VCaP (cell line): ENCODE measurements at regions not wholly inside any gene's neighbourhood (a gene's known extent, or its start where the extent isn't known, plus 50 kb on each side); places are given as distances from the start of the nearest gene placed in this dataset.

ENCODE experiments used
- H3K27ac ChIP-seq: fragments of 450-650 bp; 2 replicates; pipeline ENCODE4 v1.5.1; 2017
- TF ChIP-seq, protein P1 (sequence below): fragments of 450-650 bp; conservative IDR thresholded peaks from 2 replicates; pipeline ENCODE4 v1.5.1; 2017; ENCODE audit warnings: mild to moderate bottlenecking, moderate library complexity

DNA sequence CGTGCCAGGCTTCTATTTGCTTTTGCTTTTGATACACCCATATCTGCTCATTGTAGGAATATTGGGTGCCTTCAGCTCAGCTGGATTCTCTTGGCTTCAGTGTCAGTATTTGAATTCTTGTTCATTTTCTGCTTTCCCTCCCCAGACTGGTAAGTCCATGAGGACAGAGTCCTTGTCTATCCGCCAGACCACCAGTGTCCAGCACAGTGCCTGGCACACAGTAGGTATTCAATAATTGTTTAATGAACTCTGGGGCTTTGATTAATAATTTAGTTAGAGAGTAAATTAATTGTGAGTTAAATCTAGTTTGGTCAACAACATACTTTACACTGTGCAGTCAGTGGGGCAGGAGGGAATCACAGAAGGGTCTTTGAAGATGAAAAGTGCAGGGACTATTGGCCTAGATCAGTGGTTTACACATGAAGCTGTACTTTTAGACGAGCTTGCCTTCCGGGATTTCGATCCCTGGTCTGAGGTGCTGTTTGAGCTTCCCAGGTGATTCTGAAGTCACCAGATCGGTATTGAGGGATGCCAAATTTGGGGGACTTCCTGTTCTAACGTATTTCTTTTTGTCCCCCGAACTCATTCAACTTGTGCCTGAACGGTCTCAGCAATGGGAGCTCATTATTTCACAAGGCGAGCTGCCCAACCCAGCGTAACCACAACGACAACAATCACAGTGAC, 119.1 kb upstream of the JUN start:
- peak overlapping the region; percentile 93 for H3K27ac ChIP-seq
- TF ChIP-seq, protein P1, sequence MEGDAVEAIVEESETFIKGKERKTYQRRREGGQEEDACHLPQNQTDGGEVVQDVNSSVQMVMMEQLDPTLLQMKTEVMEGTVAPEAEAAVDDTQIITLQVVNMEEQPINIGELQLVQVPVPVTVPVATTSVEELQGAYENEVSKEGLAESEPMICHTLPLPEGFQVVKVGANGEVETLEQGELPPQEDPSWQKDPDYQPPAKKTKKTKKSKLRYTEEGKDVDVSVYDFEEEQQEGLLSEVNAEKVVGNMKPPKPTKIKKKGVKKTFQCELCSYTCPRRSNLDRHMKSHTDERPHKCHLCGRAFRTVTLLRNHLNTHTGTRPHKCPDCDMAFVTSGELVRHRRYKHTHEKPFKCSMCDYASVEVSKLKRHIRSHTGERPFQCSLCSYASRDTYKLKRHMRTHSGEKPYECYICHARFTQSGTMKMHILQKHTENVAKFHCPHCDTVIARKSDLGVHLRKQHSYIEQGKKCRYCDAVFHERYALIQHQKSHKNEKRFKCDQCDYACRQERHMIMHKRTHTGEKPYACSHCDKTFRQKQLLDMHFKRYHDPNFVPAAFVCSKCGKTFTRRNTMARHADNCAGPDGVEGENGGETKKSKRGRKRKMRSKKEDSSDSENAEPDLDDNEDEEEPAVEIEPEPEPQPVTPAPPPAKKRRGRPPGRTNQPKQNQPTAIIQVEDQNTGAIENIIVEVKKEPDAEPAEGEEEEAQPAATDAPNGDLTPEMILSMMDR, result no peak

DNA sequence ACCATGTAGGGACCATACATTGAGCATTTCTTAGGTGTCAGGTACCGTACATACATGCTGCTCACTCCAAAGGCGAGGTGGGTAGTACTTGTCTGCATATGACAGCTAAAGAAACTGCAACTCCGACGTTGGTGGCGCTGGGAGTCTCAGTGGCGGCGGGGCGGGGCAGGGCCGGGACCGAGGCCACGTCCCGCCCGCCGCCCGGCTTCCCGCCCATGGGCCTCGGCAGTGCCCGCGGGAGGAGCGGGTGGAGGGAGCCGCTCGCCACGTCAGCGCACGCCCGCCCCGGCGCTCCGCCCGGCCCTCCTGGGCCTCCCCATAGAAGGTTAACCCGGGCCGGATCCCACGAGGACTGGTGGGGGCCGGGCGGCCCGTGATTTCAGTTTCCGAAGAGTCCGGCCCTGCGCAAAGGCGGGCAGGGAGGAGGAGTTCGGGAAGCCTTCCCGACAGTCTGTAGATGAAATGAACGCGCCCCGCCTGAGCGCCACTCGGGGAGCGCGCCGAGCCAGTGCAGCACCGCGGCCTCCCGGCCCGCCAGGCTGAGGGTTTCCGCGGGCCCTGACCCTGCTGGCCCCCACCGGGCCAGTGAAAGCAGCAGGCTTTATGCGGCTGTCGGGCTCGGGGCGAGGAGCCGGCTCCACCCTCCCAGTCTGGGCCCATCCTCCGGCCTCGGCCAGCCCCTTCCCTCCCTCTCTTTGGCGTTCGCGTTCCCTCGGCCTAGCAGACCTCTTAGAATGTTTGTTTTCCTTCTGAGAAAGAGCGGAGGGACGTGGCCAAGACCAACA, 119.9 kb upstream of the JUN start:
- peak overlapping the region; percentile 93 for H3K27ac ChIP-seq
- TF ChIP-seq, protein P1, result no peak

DNA sequence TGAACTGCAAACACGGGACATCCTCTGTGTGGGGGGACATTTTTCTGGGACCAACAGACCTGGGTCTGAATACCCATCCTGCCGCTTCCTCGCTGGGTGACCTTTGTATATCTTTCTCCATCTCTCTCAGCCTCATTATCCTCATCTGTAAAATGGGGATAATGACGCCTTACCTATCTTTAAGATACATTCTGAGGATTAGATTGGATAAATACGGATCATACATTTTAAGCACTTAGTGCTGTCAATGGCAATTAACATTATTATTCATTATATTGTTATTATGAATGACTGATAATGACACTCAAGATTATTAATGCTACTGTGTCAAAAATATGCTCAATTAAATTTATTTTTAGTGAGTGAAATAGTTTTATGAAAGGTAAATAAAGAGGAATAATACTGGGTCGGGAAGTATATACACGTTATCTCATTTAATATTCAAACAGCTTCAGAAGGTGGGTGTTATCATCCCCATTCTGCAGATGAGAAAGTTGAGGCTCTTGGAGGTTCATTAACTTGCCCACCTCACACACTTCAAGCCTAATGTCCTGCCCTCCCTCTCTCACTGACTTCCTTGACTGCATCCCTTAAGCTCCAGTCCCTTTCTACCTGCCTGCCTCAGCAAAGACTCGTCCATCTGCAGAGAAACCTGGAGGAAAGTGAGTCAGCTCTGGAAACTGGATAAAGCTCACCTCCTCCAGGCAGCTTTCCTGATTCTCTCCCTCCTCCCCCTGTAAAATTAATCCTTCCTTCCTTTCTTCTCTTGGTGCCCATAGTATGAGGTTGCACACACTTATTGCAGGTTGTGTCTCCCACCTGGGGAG, 120.7 kb upstream of the JUN start:
- TF ChIP-seq, protein P1, result no peak
- peak overlapping the region; percentile 93 for H3K27ac ChIP-seq

DNA sequence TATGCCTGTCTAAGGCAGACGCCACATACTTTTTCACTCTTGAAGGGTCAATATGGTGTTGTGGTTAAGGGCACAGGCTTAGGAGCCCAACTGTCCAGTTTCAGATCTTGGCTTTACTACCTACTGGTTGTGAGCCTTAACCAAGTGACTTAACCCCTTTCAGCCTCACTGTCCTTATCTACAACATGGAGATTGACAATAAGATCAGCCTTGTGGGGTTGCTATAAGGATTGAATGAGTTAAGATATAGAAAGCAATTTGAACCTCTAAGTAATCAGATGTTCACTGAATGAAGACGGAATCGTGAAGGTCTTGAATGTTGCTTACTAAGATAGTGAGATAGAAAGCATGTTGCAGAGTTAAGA, 121.3 kb upstream of the JUN start:
- peak overlapping the region; percentile 93; the same call in 1 of the 2 replicates for H3K27ac ChIP-seq
- TF ChIP-seq, protein P1, result no peak

DNA sequence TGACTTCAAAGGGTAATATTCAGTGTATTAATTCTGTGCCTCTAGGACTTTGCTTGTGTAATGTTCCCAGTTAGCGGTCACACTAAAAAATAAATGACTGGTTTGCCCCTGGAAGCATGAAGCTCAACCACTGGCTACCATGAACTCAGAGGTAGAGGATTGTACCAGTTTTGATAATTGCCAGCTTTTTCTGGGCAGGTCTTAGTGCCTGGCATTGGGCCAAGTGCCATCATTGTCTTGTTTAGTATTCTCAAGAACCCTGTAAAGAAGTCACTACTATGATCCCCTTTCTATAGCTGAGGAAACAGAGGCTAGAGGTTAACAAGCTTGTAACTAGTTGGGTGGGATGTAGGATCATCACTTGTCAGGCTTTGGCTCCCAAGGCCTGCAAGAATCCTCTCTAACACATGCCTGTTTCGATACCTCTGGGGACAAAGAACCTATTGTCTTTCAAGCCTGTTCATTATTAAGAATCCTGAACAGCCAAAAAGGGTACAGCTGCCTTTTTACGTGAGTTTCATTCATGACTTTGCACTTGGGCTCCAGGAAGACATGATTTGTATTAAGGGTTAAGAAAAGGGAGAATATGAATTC, 121.9 kb upstream of the JUN start:
- TF ChIP-seq, protein P1, result no peak
- H3K27ac ChIP-seq, result no peak overlapping the region

DNA sequence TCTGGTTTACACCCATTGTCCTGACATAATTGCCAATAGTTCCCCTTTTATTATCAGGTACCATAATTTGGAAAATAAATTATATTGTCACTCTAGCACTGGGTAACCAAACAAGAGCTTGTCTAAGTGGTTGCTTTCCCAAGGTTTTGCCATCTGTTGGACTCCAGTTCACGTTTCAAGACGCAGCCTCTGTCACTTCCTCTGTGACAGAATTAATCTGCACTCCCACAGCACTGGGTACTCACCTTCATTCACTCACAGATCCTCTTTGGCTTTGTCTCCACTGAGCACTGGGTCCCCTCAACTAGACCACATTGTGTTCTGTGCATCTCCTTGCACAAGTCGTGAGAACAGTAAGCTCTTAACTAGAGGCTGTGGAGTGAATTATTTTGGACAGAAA, 123.6 kb upstream of the JUN start:
- TF ChIP-seq, protein P1, result no peak
- H3K27ac ChIP-seq, result no peak overlapping the region
